B cell (primary cell): ENCODE measurements at regions not wholly inside any gene's neighbourhood (a gene's known extent, or its start where the extent isn't known, plus 50 kb on each side); places are given as distances from the start of the nearest gene placed in this dataset.

ENCODE experiments used
- ATAC-seq: fragments of 200-7000 bp; cut with Tn5 transposase; one replicate; pipeline ENCODE4 v1.10.0; 2021; ENCODE audit warnings: low read depth, mild to moderate bottlenecking, moderate number of reproducible peaks, moderate library complexity
- CTCF ChIA-PET: fragments of 350-600 bp; sonication (Branson Sonifier 250); formaldehyde crosslinking; loops from one replicate; lab custom pipeline; 2021; ENCODE audit warnings: antibody characterized with exemption, inconsistent platforms; lab: Charles Lee
- POLR2A ChIA-PET: fragments of 350-600 bp; sonication (Branson Sonifier 250); formaldehyde crosslinking; loops from one replicate; lab custom pipeline; 2021; ENCODE audit warnings: antibody characterized with exemption; lab: Charles Lee
- DNase-seq: peaks from one replicate; pipeline ENCODE4 v3.0.0; 2013
- H2AFZ ChIP-seq: 2 replicates; pipeline ENCODE4 v1.6.1; 2012; ENCODE audit warnings: mild to moderate bottlenecking, low read depth, low read length; ENCODE audit not compliant: insufficient read depth, poor library complexity, severe bottlenecking
- H3K27ac ChIP-seq, 2 donors: 1 replicate in 1 of 2; 2 replicates in 1 of 2; pipeline ENCODE4 v1.5.1; 2012 to 2013; ENCODE audit warnings: low read length in 2 of 2, mild to moderate bottlenecking in 2 of 2, moderate library complexity in 1 of 2
- H3K27me3 ChIP-seq, 4 experiments: fragments of 200-600 bp in 1 of 4; sonication (generic) in 1 of 4; replicated peaks in 1 of 4; 1 replicate in 2 of 4; 2 replicates in 2 of 4; pipeline versions ENCODE4 v1.6.1 to v1.7.0; 2013 to 2016; ENCODE audit warnings: low read length in 3 of 4, mild to moderate bottlenecking in 2 of 4, mixed read lengths in 1 of 4, moderate library complexity in 1 of 4; ENCODE audit not compliant: insufficient read depth in 4 of 4, control insufficient read depth in 3 of 4; ENCODE audit errors: control extremely low read depth in 1 of 4
- H3K36me3 ChIP-seq, 2 experiments: replicated peaks in 1 of 2; 1 replicate in 1 of 2; 2 replicates in 1 of 2; pipeline versions ENCODE4 v1.6.1 to v1.7.1; 2013; ENCODE audit warnings: low read length in 1 of 2; ENCODE audit not compliant: insufficient read depth in 2 of 2, control insufficient read depth in 1 of 2; ENCODE audit errors: control extremely low read depth in 1 of 2, extremely low read depth in 1 of 2
- H3K4me1 ChIP-seq, 2 donors: fragments of 200-600 bp in 1 of 2; sonication (generic) in 1 of 2; 1 replicate in 1 of 2; 2 replicates in 1 of 2; pipeline versions ENCODE4 v1.5.1 to v1.6.1; 2013 to 2017; ENCODE audit warnings: low read length in 2 of 2; ENCODE audit not compliant: control insufficient read depth in 2 of 2, insufficient read depth in 2 of 2
- H3K4me2 ChIP-seq: replicated peaks from 2 replicates; pipeline ENCODE3; 2012; ENCODE audit warnings: mild to moderate bottlenecking, low read depth, low read length; ENCODE audit not compliant: poor library complexity, severe bottlenecking
- H3K4me3 ChIP-seq, 5 experiments: fragments of 200-600 bp in 1 of 5; sonication (generic) in 1 of 5; 1 replicate in 3 of 5; 2 replicates in 2 of 5; pipeline versions ENCODE4 v1.5.1 to v1.7.0; 2011 to 2016; ENCODE audit warnings: low read length in 4 of 5, mild to moderate bottlenecking in 4 of 5, low read depth in 2 of 5, control low read depth in 1 of 5, moderate library complexity in 1 of 5; ENCODE audit not compliant: insufficient read depth in 1 of 5; ENCODE audit errors: control extremely low read depth in 1 of 5, extremely low read depth in 1 of 5
- H3K79me2 ChIP-seq: fragments of 200-600 bp; sonication (generic); one replicate; pipeline ENCODE4 v1.6.0; 2016; ENCODE audit warnings: low read length; ENCODE audit not compliant: control insufficient read depth, insufficient read depth
- H3K9ac ChIP-seq: fragments of 200-600 bp; sonication (generic); 2 replicates; pipeline ENCODE4 v1.6.1; 2017; ENCODE audit warnings: mild to moderate bottlenecking, low read length, moderate library complexity
- H3K9me3 ChIP-seq, 3 donors: one replicate each; pipeline versions ENCODE4 v1.6.1 to v1.7.1; 2013; ENCODE audit warnings: low read length in 2 of 3; ENCODE audit not compliant: control insufficient read depth in 2 of 3, insufficient read depth in 1 of 3; ENCODE audit errors: control extremely low read depth in 1 of 3
- H4K20me1 ChIP-seq: 2 replicates; pipeline ENCODE4 v1.6.0; 2012; ENCODE audit warnings: mild to moderate bottlenecking, low read length; ENCODE audit not compliant: insufficient read depth, control insufficient read depth, poor library complexity, severe bottlenecking
- H3K27ac Mint-ChIP-seq: one replicate; pipeline ENCODE4 v1.8.0; 2021; ENCODE audit warnings: mixed read lengths
- H3K27me3 Mint-ChIP-seq: one replicate; pipeline ENCODE4 v1.8.0; 2021; ENCODE audit warnings: mixed read lengths
- H3K4me1 Mint-ChIP-seq: one replicate; pipeline ENCODE4 v1.8.0; 2021; ENCODE audit warnings: mixed read lengths
- H3K4me3 Mint-ChIP-seq: one replicate; pipeline ENCODE4 v1.8.0; 2021; ENCODE audit warnings: mixed read lengths
- H3K9me3 Mint-ChIP-seq: one replicate; pipeline ENCODE4 v1.8.0; 2022; ENCODE audit warnings: mixed read lengths; ENCODE audit not compliant: insufficient read depth
- EZH2 ChIP-seq: IDR thresholded peaks from 2 replicates; pipeline ENCODE4 v1.6.1; 2012; ENCODE audit warnings: borderline replicate concordance, low read depth, mild to moderate bottlenecking, moderate library complexity, low read length; ENCODE audit not compliant: insufficient read depth, poor library complexity, severe bottlenecking
- WGBS: methylation state at CpG from one replicate; pipeline ENCODE4 v1.1.5; 2013; ENCODE audit warnings: missing lambda C conversion rate; ENCODE audit not compliant: insufficient coverage; 5-methylcytosine and 5-hydroxymethylcytosine counted together
- intact Hi-C: fragments of 100-400 bp; cut with micrococcal nuclease; formaldehyde crosslinking; loops from one replicate; pipeline ENCODE4 v1.10.0; 2022
- TF ChIP-seq, protein P1 (sequence below): fragments of 200-600 bp; IDR thresholded peaks from one replicate; pipeline ENCODE4 v1.8.0; 2022; ENCODE audit warnings: antibody characterized with exemption, mild to moderate bottlenecking

DNA sequence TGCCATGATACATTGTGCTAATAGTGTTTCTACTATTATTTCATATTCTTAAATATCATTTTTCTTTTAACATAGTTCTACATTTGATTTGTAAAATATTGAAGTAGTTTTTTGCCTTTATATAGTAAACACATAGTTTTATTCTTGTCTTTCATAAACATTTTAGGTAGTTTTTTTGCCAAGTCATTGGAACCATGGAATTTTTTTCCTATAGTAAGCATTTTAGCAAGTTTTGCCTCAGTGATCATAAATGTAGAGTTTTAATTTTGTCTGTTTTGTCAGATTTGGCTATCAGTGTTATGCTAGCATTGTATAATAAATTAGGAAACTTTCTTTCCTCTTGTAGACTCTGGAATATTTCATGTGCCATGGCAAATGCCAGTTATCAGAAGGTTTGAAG, 137.1 kb upstream of the LPAR1 start:
- Histone ChIP-seq H3K9me3 (no peaks in the 10 kb centered on the region), H3K4me2 (no peak overlapping the region), H2AFZ (no peak overlapping the region), H3K4me1 (no peaks in the 10 kb centered on the region), H3K27me3 (no peaks in the 10 kb centered on the region), H3K9ac (no peak overlapping the region), H3K36me3 (no peaks in the 10 kb centered on the region), H4K20me1 (no peaks in the 10 kb centered on the region), H3K27ac (no peak overlapping the region), H3K4me3 (no peak overlapping the region), H3K79me2 (no peaks in the 10 kb centered on the region)
- TF ChIP-seq, protein P1, sequence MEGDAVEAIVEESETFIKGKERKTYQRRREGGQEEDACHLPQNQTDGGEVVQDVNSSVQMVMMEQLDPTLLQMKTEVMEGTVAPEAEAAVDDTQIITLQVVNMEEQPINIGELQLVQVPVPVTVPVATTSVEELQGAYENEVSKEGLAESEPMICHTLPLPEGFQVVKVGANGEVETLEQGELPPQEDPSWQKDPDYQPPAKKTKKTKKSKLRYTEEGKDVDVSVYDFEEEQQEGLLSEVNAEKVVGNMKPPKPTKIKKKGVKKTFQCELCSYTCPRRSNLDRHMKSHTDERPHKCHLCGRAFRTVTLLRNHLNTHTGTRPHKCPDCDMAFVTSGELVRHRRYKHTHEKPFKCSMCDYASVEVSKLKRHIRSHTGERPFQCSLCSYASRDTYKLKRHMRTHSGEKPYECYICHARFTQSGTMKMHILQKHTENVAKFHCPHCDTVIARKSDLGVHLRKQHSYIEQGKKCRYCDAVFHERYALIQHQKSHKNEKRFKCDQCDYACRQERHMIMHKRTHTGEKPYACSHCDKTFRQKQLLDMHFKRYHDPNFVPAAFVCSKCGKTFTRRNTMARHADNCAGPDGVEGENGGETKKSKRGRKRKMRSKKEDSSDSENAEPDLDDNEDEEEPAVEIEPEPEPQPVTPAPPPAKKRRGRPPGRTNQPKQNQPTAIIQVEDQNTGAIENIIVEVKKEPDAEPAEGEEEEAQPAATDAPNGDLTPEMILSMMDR, result no peak
- TF ChIP-seq EZH2, result no peak
- no peaks in the 10 kb centered on the region for H3K4me1 Mint-ChIP-seq
- ATAC-seq, result no peak
- H3K9me3 Mint-ChIP-seq, result no peaks in the 10 kb centered on the region
- no peak overlapping the region for H3K27ac Mint-ChIP-seq
- no peak for DNase-seq
- CTCF ChIA-PET, result no interaction called here
- POLR2A ChIA-PET, result no interaction called here
- H3K27me3 Mint-ChIP-seq, result peaks cover 3% of the 10 kb centered on the region
- H3K4me3 Mint-ChIP-seq, result no peak overlapping the region
- intact Hi-C loops, result no loop called here

DNA sequence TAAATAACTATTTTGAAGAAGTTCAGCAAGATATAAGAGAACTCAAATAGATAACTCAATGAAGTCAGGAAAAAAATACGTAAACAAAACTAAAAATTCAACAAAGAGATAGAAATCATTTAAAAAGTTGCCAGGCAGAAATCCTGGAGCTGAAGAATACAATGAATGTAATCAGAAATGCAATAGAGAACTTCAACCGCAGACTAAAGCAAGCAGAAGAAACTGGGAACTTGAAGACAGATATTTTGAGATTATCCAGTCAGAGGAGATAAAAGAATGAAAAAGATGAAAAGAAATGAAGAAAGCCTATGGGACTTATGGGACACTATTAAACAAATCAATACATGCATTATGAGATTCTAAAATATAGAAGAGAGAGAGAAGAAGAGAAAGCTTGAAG, 129.1 kb upstream of the LPAR1 start:
- Histone ChIP-seq H3K4me1 (no peaks in the 10 kb centered on the region), H3K9me3 (peaks cover 0 to 11% (median 2%) of the 10 kb centered on the region in 3 donors), H3K27ac (no peak overlapping the region), H3K9ac (no peak overlapping the region), H3K4me3 (no peak overlapping the region), H4K20me1 (no peaks in the 10 kb centered on the region), H3K27me3 (no peaks in the 10 kb centered on the region), H2AFZ (no peak overlapping the region), H3K4me2 (no peak overlapping the region), H3K79me2 (no peaks in the 10 kb centered on the region), H3K36me3 (no peaks in the 10 kb centered on the region)
- H3K4me3 Mint-ChIP-seq, result no peak overlapping the region
- H3K4me1 Mint-ChIP-seq, result no peaks in the 10 kb centered on the region
- ChIA-PET CTCF (no interaction called here), POLR2A (no interaction called here)
- intact Hi-C loops, result no loop called here
- H3K27ac Mint-ChIP-seq, result no peak overlapping the region
- no peak for TF ChIP-seq EZH2
- TF ChIP-seq, protein P1, result no peak
- DNase-seq, result no peak
- H3K9me3 Mint-ChIP-seq, result peaks cover 11% of the 10 kb centered on the region
- no CpG with 5 or more reads among the region's 2 CpGs for WGBS
- ATAC-seq, result no peak
- no peaks in the 10 kb centered on the region for H3K27me3 Mint-ChIP-seq
